MM.1S (cell line): ENCODE measurements at regions not wholly inside any gene's neighbourhood (a gene's known extent, or its start where the extent isn't known, plus 50 kb on each side); places are given as distances from the start of the nearest gene placed in this dataset.

Experiments used
- DNase-seq: peaks from one replicate; pipeline ENCODE4 v3.0.0-alpha.2; 2015
- H2AFZ ChIP-seq: fragments of 300-600 bp; sonication (generic); 2 replicates; pipeline ENCODE4 v1.6.0; 2016; ENCODE audit warnings: antibody characterized with exemption, low read length
- H3F3A ChIP-seq: fragments of 300-600 bp; sonication (generic); 2 replicates; pipeline ENCODE4 v1.6.1; 2016; ENCODE audit warnings: mild to moderate bottlenecking, antibody characterized with exemption, low read length, moderate library complexity, mixed read lengths; ENCODE audit not compliant: insufficient read depth
- H3K27ac ChIP-seq: fragments of 300-600 bp; sonication (generic); 2 replicates; pipeline ENCODE4 v1.5.1; 2016; ENCODE audit warnings: mild to moderate bottlenecking, low read length
- H3K27me3 ChIP-seq: fragments of 300-600 bp; sonication (generic); replicated peaks from 2 replicates; pipeline ENCODE4 v1.6.0; 2016; ENCODE audit warnings: low read length; ENCODE audit not compliant: insufficient read depth
- H3K36me3 ChIP-seq: fragments of 300-600 bp; sonication (generic); replicated peaks from 2 replicates; pipeline ENCODE4 v1.6.1; 2016; ENCODE audit warnings: mild to moderate bottlenecking, low read length, mixed read lengths; ENCODE audit not compliant: insufficient read depth
- H3K4me1 ChIP-seq: fragments of 300-600 bp; sonication (generic); 2 replicates; pipeline ENCODE4 v1.6.1; 2016; ENCODE audit warnings: low read length, mixed read lengths
- H3K4me2 ChIP-seq: fragments of 300-600 bp; sonication (generic); 2 replicates; pipeline ENCODE4 v1.6.0; 2016; ENCODE audit warnings: low read depth, low read length
- H3K4me3 ChIP-seq: fragments of 300-600 bp; sonication (generic); 2 replicates; pipeline ENCODE4 v1.5.1; 2016; ENCODE audit warnings: low read length, mixed read lengths
- H3K79me2 ChIP-seq: fragments of 300-600 bp; sonication (generic); 2 replicates; pipeline ENCODE4 v1.6.1; 2016; ENCODE audit warnings: mixed run types, low read length, mixed read lengths
- H3K9ac ChIP-seq: fragments of 300-600 bp; sonication (generic); 2 replicates; pipeline ENCODE4 v1.6.1; 2016; ENCODE audit warnings: low read length, mixed read lengths
- H3K9me2 ChIP-seq: fragments of 300-600 bp; sonication (generic); replicated peaks from 2 replicates; pipeline ENCODE4 v1.6.1; 2016; ENCODE audit warnings: mild to moderate bottlenecking, low read length, mixed read lengths; ENCODE audit not compliant: insufficient read depth
- H3K9me3 ChIP-seq: fragments of 300-600 bp; sonication (generic); replicated peaks from 2 replicates; pipeline ENCODE4 v1.6.1; 2016; ENCODE audit warnings: mild to moderate bottlenecking, low read length, mixed read lengths; ENCODE audit not compliant: insufficient read depth
- H4K20me1 ChIP-seq: fragments of 300-600 bp; sonication (generic); 2 replicates; pipeline ENCODE4 v1.6.1; 2016; ENCODE audit warnings: mild to moderate bottlenecking, low read length, moderate library complexity, mixed read lengths; ENCODE audit not compliant: insufficient read depth
- EZH2 ChIP-seq: fragments of 300-600 bp; sonication (generic); optimal IDR thresholded peaks from 2 replicates; pipeline ENCODE3; 2017; ENCODE audit warnings: low read depth, mild to moderate bottlenecking, antibody characterized with exemption, low read length, mixed read lengths
- EZH2phosphoT487 ChIP-seq: fragments of 300-600 bp; sonication (generic); IDR thresholded peaks from 2 replicates; pipeline ENCODE4 v1.6.1; 2018; ENCODE audit warnings: antibody characterized with exemption, low read length
- TF ChIP-seq, protein P1 (sequence below): fragments of 300-600 bp; sonication (generic); IDR thresholded peaks from 2 replicates; pipeline ENCODE4 v1.5.1; 2016; ENCODE audit warnings: antibody characterized with exemption, low read length, mixed read lengths

GRCh38 chr4:146121757-146122156 is 53.8 kb upstream of the LSM6 start:
- H3K9ac ChIP-seq: no peak overlapping the region
- no peak overlapping the region for H3K27ac ChIP-seq
- no peaks in the 10 kb centered on the region for H3K79me2 ChIP-seq
- no peak overlapping the region; the same call in 1 of the 2 replicates for H3K4me2 ChIP-seq
- no peak for DNase-seq
- H3K4me3 ChIP-seq: no peak overlapping the region
- no peaks in the 10 kb centered on the region for H3K27me3 ChIP-seq
- H3K4me1 ChIP-seq: no peaks in the 10 kb centered on the region
- no peaks in the 10 kb centered on the region for H3K9me2 ChIP-seq
- no peaks in the 10 kb centered on the region for H3K9me3 ChIP-seq
- no peaks in the 10 kb centered on the region for H3K36me3 ChIP-seq
- no peak overlapping the region for H2AFZ ChIP-seq
- H4K20me1 ChIP-seq: no peaks in the 10 kb centered on the region
- H3F3A ChIP-seq: no peaks in the 10 kb centered on the region
- TF ChIP-seq EZH2phosphoT487: no peak
- TF ChIP-seq EZH2: no peak
- TF ChIP-seq, protein P1, sequence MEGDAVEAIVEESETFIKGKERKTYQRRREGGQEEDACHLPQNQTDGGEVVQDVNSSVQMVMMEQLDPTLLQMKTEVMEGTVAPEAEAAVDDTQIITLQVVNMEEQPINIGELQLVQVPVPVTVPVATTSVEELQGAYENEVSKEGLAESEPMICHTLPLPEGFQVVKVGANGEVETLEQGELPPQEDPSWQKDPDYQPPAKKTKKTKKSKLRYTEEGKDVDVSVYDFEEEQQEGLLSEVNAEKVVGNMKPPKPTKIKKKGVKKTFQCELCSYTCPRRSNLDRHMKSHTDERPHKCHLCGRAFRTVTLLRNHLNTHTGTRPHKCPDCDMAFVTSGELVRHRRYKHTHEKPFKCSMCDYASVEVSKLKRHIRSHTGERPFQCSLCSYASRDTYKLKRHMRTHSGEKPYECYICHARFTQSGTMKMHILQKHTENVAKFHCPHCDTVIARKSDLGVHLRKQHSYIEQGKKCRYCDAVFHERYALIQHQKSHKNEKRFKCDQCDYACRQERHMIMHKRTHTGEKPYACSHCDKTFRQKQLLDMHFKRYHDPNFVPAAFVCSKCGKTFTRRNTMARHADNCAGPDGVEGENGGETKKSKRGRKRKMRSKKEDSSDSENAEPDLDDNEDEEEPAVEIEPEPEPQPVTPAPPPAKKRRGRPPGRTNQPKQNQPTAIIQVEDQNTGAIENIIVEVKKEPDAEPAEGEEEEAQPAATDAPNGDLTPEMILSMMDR: no peak

- Histone ChIP-seq H3F3A (no peaks in the 10 kb centered on the region), H3K4me1 (no peaks in the 10 kb centered on the region), H3K9me2 (no peaks in the 10 kb centered on the region), H2AFZ (no peak overlapping the region), H3K79me2 (no peaks in the 10 kb centered on the region), H4K20me1 (no peaks in the 10 kb centered on the region), H3K9ac (no peak overlapping the region), H3K4me3 (no peak overlapping the region), H3K27me3 (no peaks in the 10 kb centered on the region), H3K4me2 (no peak overlapping the region), H3K36me3 (no peaks in the 10 kb centered on the region), H3K27ac (no peak overlapping the region), H3K9me3 (no peaks in the 10 kb centered on the region)
- TF ChIP-seq EZH2 (no peak), EZH2phosphoT487 (no peak)
- TF ChIP-seq, protein P1: no peak
- no peak for DNase-seq
These were observed 55.6 kb upstream of the LSM6 start for GRCh38 chr4:146119845-146120404.

GRCh38 chr4:146114066-146114465 is 61.5 kb upstream of the LSM6 start:
- TF ChIP-seq, protein P1: no peak
- TF ChIP-seq EZH2 (no peak), EZH2phosphoT487 (no peak)
- DNase-seq: no peak
- H3K79me2 ChIP-seq: no peaks in the 10 kb centered on the region
- no peaks in the 10 kb centered on the region for H3K4me1 ChIP-seq
- no peak overlapping the region for H3K4me2 ChIP-seq
- H3K36me3 ChIP-seq: no peaks in the 10 kb centered on the region
- no peak overlapping the region for H3K9ac ChIP-seq
- no peaks in the 10 kb centered on the region for H3K9me3 ChIP-seq
- no peak overlapping the region for H3K27ac ChIP-seq
- H2AFZ ChIP-seq: no peak overlapping the region
- no peaks in the 10 kb centered on the region for H3F3A ChIP-seq
- H4K20me1 ChIP-seq: no peaks in the 10 kb centered on the region
- no peak overlapping the region for H3K4me3 ChIP-seq
- no peaks in the 10 kb centered on the region for H3K27me3 ChIP-seq
- H3K9me2 ChIP-seq: no peaks in the 10 kb centered on the region
